Right lobe of liver (tissue), 4 donors: ENCODE measurements at regions not wholly inside any gene's neighbourhood (a gene's known extent, or its start where the extent isn't known, plus 50 kb on each side); places are given as distances from the start of the nearest gene placed in this dataset.

Source experiments
- CTCF ChIP-seq, 4 donors: fragments of 200-600 bp in 3 of 4; fragments of 450-650 bp in 1 of 4; IDR thresholded peaks; one replicate each; pipeline versions ENCODE4 v1.5.1 to v1.8.0; 2016 to 2022; ENCODE audit warnings: antibody characterized with exemption in 4 of 4, mild to moderate bottlenecking in 2 of 4
- POLR2A ChIP-seq: fragments of 450-650 bp; IDR thresholded peaks from one replicate; pipeline ENCODE4 v1.6.1; 2017; ENCODE audit warnings: antibody characterized with exemption, mild to moderate bottlenecking
- donor health status: DM: no; HTN: no; CAD: no.
- donor health status: DM: no; HTN: no; CAD: no.
- donor health status: DM: no; HTN: yes; CAD: no.

- TF ChIP-seq CTCF (IDR thresholded peaks at IDR 0.05), result no peak
- TF ChIP-seq POLR2A, result no peak
Measured at GRCh38 chr10:81192221-81192788, 654.6 kb downstream of the SH2D4B start.
